ENCODE measurements at regions not wholly inside any gene's neighbourhood (a gene's known extent, or its start where the extent isn't known, plus 50 kb on each side); places are given as distances from the start of the nearest gene placed in this dataset.

GRCh38 chr14:101217616-101218371 lies 314.3 kb upstream of the RTL1 start:
- TF ChIP-seq POLR2A (IDR thresholded peaks at IDR 0.05; ENCODE audit: low read length), result no peak
- TF ChIP-seq GATA1 (IDR thresholded peaks at IDR 0.05; ENCODE audit: low read depth, low read length), result no peak
- peak; percentile 19 to 60 for DNase-seq

GRCh38 chr14:101219896-101220703 lies 316.6 kb upstream of the RTL1 start:
- TF ChIP-seq GATA1 (IDR thresholded peaks at IDR 0.05; ENCODE audit: low read depth, low read length) (no peak), POLR2A (IDR thresholded peaks at IDR 0.05; ENCODE audit: low read length) (no peak)
- DNase-seq, result no peak

GRCh38 chr14:101220921-101221510 lies 317.5 kb upstream of the RTL1 start:
- no peak for DNase-seq
- TF ChIP-seq POLR2A (IDR thresholded peaks at IDR 0.05; ENCODE audit: low read length) (no peak), GATA1 (IDR thresholded peaks at IDR 0.05; ENCODE audit: low read depth, low read length) (no peak)

GRCh38 chr14:101221549-101222160 lies 318.1 kb upstream of the RTL1 start:
- no peak for DNase-seq
- no peak for TF ChIP-seq POLR2A (IDR thresholded peaks at IDR 0.05; ENCODE audit: low read length)
- no peak for TF ChIP-seq GATA1 (IDR thresholded peaks at IDR 0.05; ENCODE audit: low read depth, low read length)

GRCh38 chr14:101222362-101223070 lies 319.0 kb upstream of the RTL1 start:
- no peak for TF ChIP-seq POLR2A (IDR thresholded peaks at IDR 0.05; ENCODE audit: low read length)
- TF ChIP-seq GATA1 (IDR thresholded peaks at IDR 0.05; ENCODE audit: low read depth, low read length), result no peak
- no peak for DNase-seq

GRCh38 chr14:101223127-101223526 lies 319.6 kb upstream of the RTL1 start:
- TF ChIP-seq POLR2A (IDR thresholded peaks at IDR 0.05; ENCODE audit: low read length) (no peak), GATA1 (IDR thresholded peaks at IDR 0.05; ENCODE audit: low read depth, low read length) (no peak)
- DNase-seq, result no peak

GRCh38 chr14:101223561-101224162 lies 320.1 kb upstream of the RTL1 start:
- no peak for TF ChIP-seq POLR2A (IDR thresholded peaks at IDR 0.05; ENCODE audit: low read length)
- no peak for TF ChIP-seq GATA1 (IDR thresholded peaks at IDR 0.05; ENCODE audit: low read depth, low read length)
- no peak for DNase-seq

- no peak for DNase-seq
These were observed 321.0 kb upstream of the RTL1 start for GRCh38 chr14:101224356-101225156.

GRCh38 chr14:101225157-101226152 lies 321.9 kb upstream of the RTL1 start:
- DNase-seq, result peak; percentile 51 to 60

More at GRCh38 chr14:101224356-101225156, 321.0 kb upstream of the RTL1 start:
- TF ChIP-seq POLR2A (IDR thresholded peaks at IDR 0.05; ENCODE audit: low read length) (no peak), GATA1 (IDR thresholded peaks at IDR 0.05; ENCODE audit: low read depth, low read length) (no peak)

GRCh38 chr14:101226265-101226602 lies 322.7 kb upstream of the RTL1 start:
- no peak for DNase-seq

More at GRCh38 chr14:101225157-101226152, 321.9 kb upstream of the RTL1 start:
- no peak for TF ChIP-seq POLR2A (IDR thresholded peaks at IDR 0.05; ENCODE audit: low read length)
- TF ChIP-seq GATA1 (IDR thresholded peaks at IDR 0.05; ENCODE audit: low read depth, low read length), result no peak

More at GRCh38 chr14:101226265-101226602, 322.7 kb upstream of the RTL1 start:
- no peak for TF ChIP-seq POLR2A (IDR thresholded peaks at IDR 0.05; ENCODE audit: low read length)
- TF ChIP-seq GATA1 (IDR thresholded peaks at IDR 0.05; ENCODE audit: low read depth, low read length), result no peak
